ENCODE measurements at regions not wholly inside any gene's neighbourhood (a gene's known extent, or its start where the extent isn't known, plus 50 kb on each side); places are given as distances from the start of the nearest gene placed in this dataset.

DNA sequence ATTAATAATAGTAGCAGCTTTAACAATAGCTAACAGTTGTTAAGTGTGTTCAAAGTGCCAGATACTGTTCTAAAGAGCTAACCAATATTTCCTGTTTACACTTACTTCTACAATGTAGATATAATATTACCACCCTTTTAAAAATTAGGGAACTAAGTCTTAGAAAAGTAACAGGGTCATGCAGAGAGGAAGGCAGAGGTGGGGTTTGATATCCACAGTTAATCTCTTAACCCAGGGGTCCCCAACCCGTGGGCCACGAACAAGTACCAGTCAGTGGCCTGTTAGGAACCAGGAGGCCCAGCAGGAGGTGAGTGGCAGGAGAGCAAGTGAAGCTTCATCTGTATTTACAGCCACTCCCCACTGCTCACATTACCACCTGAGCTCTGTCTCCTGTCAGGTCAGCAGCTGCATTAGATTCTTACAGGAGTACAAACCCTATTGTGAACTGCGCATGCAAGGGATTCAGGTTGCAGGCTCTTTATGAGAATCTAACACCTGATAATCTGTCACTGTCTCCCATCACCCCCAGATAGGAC, 89.1 kb downstream of the ACTL7B start:
- Mint-ChIP-seq H3K27me3 (peaks cover 24% of the 10 kb centered on the region), H3K27ac (no peak overlapping the region), H3K4me1 (ENCODE audit: low read depth) (no peaks in the 10 kb centered on the region), H3K9me3 (ENCODE audit: low read depth) (peaks cover 3% of the 10 kb centered on the region), H3K36me3 (ENCODE audit: insufficient read depth) (no peaks in the 10 kb centered on the region), H3K4me3 (ENCODE audit: low read depth) (no peak overlapping the region)
- no peak for DNase-seq (ENCODE audit: low spot score, unreplicated experiment)
- TF ChIP-seq, protein P1, sequence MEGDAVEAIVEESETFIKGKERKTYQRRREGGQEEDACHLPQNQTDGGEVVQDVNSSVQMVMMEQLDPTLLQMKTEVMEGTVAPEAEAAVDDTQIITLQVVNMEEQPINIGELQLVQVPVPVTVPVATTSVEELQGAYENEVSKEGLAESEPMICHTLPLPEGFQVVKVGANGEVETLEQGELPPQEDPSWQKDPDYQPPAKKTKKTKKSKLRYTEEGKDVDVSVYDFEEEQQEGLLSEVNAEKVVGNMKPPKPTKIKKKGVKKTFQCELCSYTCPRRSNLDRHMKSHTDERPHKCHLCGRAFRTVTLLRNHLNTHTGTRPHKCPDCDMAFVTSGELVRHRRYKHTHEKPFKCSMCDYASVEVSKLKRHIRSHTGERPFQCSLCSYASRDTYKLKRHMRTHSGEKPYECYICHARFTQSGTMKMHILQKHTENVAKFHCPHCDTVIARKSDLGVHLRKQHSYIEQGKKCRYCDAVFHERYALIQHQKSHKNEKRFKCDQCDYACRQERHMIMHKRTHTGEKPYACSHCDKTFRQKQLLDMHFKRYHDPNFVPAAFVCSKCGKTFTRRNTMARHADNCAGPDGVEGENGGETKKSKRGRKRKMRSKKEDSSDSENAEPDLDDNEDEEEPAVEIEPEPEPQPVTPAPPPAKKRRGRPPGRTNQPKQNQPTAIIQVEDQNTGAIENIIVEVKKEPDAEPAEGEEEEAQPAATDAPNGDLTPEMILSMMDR (IDR thresholded peaks at IDR 0.05; ENCODE audit: unreplicated experiment) = no peak

DNA sequence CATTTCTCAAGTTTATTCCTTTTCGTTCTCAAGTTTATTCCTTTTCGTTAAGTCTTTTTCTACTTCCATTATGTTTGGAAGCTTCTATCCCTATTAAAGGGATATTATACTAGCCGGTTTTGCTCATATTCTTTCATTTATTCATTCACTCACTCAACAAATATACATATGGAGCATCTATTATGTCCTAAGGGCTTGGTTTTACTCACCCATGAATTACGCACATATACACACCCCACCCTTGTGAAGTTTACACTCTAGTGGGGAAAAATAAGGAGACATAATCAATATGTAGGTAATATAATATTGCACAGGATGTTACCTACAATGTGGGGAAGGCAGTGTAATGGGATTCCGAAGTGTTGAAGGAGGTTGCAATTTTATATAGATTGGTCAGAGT, 90.5 kb downstream of the ACTL7B start:
- H3K27ac Mint-ChIP-seq = no peak overlapping the region
- TF ChIP-seq, protein P1 (IDR thresholded peaks at IDR 0.05; ENCODE audit: unreplicated experiment) = no peak
- H3K9me3 Mint-ChIP-seq (ENCODE audit: low read depth) = peaks cover 4% of the 10 kb centered on the region
- H3K36me3 Mint-ChIP-seq (ENCODE audit: insufficient read depth) = no peaks in the 10 kb centered on the region
- DNase-seq (ENCODE audit: low spot score, unreplicated experiment) = no peak
- no peak overlapping the region for H3K4me3 Mint-ChIP-seq (ENCODE audit: low read depth)
- peaks cover 37% of the 10 kb centered on the region for H3K27me3 Mint-ChIP-seq
- peaks cover 1% of the 10 kb centered on the region for H3K4me1 Mint-ChIP-seq (ENCODE audit: low read depth)

- H3K36me3 Mint-ChIP-seq (ENCODE audit: insufficient read depth) = no peaks in the 10 kb centered on the region
- H3K9me3 Mint-ChIP-seq (ENCODE audit: low read depth) = peaks cover 3% of the 10 kb centered on the region
- TF ChIP-seq, protein P1 (IDR thresholded peaks at IDR 0.05; ENCODE audit: unreplicated experiment) = no peak
- no peak overlapping the region for H3K4me3 Mint-ChIP-seq (ENCODE audit: low read depth)
- DNase-seq (ENCODE audit: low spot score, unreplicated experiment) = no peak
- H3K27ac Mint-ChIP-seq = no peak overlapping the region
- peaks cover 11% of the 10 kb centered on the region for H3K4me1 Mint-ChIP-seq (ENCODE audit: low read depth)
- H3K27me3 Mint-ChIP-seq = peaks cover 48% of the 10 kb centered on the region
Observed at GRCh38 chr9:108762348-108763055, 93.3 kb downstream of the ACTL7B start.

DNA sequence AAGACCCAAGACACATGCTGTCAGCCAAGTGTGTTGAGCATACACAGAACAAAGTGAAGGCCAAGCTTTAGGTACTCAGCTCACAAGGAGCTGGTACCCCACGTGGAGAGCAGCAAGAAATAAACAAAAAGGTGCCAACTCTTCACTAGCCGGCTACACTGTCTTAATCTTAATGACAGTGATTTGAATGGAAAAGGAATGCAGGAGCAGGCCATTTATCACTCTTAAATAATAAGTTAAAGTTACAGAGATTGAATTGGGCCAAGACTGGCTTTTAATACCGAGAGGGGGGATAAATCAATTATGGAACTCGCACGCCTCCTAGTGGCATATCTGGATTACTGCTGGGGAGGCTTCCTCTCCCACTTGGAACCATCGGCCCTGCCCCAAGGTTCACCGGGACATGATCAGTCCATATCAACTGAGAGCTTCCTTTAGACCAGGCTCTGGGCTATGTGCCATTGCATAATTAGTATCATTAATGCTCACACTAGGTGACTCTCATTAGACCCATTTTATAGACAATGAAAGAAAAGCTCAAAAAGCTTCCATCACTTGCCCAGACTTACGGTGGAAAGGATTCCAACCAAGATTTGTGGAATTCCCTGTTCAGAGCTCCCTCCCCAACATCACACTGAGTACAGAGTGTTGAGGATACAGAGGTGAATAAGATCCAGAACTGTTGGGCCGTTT, 94.0 kb downstream of the ACTL7B start:
- no peak overlapping the region for H3K27ac Mint-ChIP-seq
- no peak overlapping the region for H3K4me3 Mint-ChIP-seq (ENCODE audit: low read depth)
- peaks cover 11% of the 10 kb centered on the region for H3K4me1 Mint-ChIP-seq (ENCODE audit: low read depth)
- TF ChIP-seq, protein P1 (IDR thresholded peaks at IDR 0.05; ENCODE audit: unreplicated experiment) = peak; percentile 89
- H3K27me3 Mint-ChIP-seq = peaks cover 48% of the 10 kb centered on the region
- no peaks in the 10 kb centered on the region for H3K36me3 Mint-ChIP-seq (ENCODE audit: insufficient read depth)
- DNase-seq (ENCODE audit: low spot score, unreplicated experiment) = peak; percentile 24
- H3K9me3 Mint-ChIP-seq (ENCODE audit: low read depth) = peaks cover 3% of the 10 kb centered on the region

DNA sequence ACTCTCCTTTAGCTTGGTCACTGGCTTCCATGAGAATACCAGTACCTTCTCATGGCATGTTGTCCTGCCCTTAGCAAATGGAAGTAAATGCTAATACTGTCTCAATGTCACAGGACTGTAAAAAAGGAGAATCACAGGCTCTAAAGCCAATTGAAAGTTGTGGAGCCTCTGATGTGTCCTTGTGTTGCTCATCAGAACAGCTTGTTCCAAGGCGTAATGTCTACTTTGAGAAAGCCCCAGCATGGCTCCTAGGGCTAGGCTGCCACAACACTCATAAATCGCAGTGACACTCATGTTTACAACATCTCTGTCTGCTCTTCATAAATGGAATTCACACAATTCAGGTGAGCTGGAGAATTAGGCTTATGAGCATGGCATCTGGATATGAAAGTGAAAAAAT, 94.9 kb downstream of the ACTL7B start:
- H3K9me3 Mint-ChIP-seq (ENCODE audit: low read depth) = peaks cover 3% of the 10 kb centered on the region
- DNase-seq (ENCODE audit: low spot score, unreplicated experiment) = no peak
- H3K36me3 Mint-ChIP-seq (ENCODE audit: insufficient read depth) = no peaks in the 10 kb centered on the region
- no peak overlapping the region for H3K4me3 Mint-ChIP-seq (ENCODE audit: low read depth)
- peaks cover 52% of the 10 kb centered on the region for H3K27me3 Mint-ChIP-seq
- H3K27ac Mint-ChIP-seq = no peak overlapping the region
- peaks cover 11% of the 10 kb centered on the region for H3K4me1 Mint-ChIP-seq (ENCODE audit: low read depth)
- TF ChIP-seq, protein P1 (IDR thresholded peaks at IDR 0.05; ENCODE audit: unreplicated experiment) = no peak
